GM23338 (cell line): ENCODE measurements at regions not wholly inside any gene's neighbourhood (a gene's known extent, or its start where the extent isn't known, plus 50 kb on each side); places are given as distances from the start of the nearest gene placed in this dataset.

ENCODE experiments used
- ATAC-seq: fragments of 200-7000 bp; cut with Tn5 transposase; 3 replicates; pipeline ENCODE4 v1.9.1; 2020
- DNase-seq: peaks from one replicate; pipeline ENCODE4 v3.0.0-alpha.2; 2015; ENCODE audit warnings: low spot score
- H2AFZ ChIP-seq: fragments of 200-600 bp; sonication (generic); 2 replicates; pipeline ENCODE4 v1.8.0; 2016; ENCODE audit warnings: antibody characterized with exemption, mild to moderate bottlenecking, moderate library complexity
- H3F3A ChIP-seq: fragments of 200-600 bp; sonication (generic); replicated peaks from 2 replicates; pipeline ENCODE4 v1.8.0; 2017; ENCODE audit warnings: antibody characterized with exemption, mixed run types, low read depth
- H3K27ac ChIP-seq: fragments of 200-600 bp; sonication (generic); 2 replicates; pipeline ENCODE4 v1.6.1; 2016; ENCODE audit warnings: low read depth
- H3K27me3 ChIP-seq: fragments of 200-600 bp; sonication (generic); 2 replicates; pipeline ENCODE4 v1.8.0; 2016; ENCODE audit warnings: mild to moderate bottlenecking, mixed run types, moderate library complexity; ENCODE audit not compliant: insufficient read depth
- H3K36me3 ChIP-seq: fragments of 200-600 bp; sonication (generic); 2 replicates; pipeline ENCODE4 v1.8.0; 2016; ENCODE audit warnings: mild to moderate bottlenecking; ENCODE audit not compliant: insufficient read depth
- H3K4me1 ChIP-seq: fragments of 200-600 bp; sonication (generic); 2 replicates; pipeline ENCODE4 v1.8.0; 2016; ENCODE audit warnings: mild to moderate bottlenecking, moderate library complexity; ENCODE audit not compliant: insufficient read depth
- H3K4me2 ChIP-seq: fragments of 200-600 bp; sonication (generic); 2 replicates; pipeline ENCODE4 v1.7.1; 2017; ENCODE audit warnings: mixed run types
- H3K4me3 ChIP-seq: fragments of 200-600 bp; sonication (generic); 2 replicates; pipeline ENCODE4 v1.6.1; 2016; ENCODE audit warnings: mixed run types
- H3K79me2 ChIP-seq: fragments of 200-600 bp; sonication (generic); replicated peaks from 2 replicates; pipeline ENCODE4 v1.8.0; 2017; ENCODE audit warnings: mild to moderate bottlenecking; ENCODE audit not compliant: insufficient read depth
- H3K9me2 ChIP-seq: fragments of 200-600 bp; sonication (generic); 2 replicates; pipeline ENCODE4 v1.8.0; 2017; ENCODE audit not compliant: insufficient read depth
- H4K20me1 ChIP-seq: fragments of 200-600 bp; sonication (generic); replicated peaks from 2 replicates; pipeline ENCODE4 v1.8.0; 2017; ENCODE audit warnings: mild to moderate bottlenecking; ENCODE audit not compliant: insufficient read depth
- H3K27ac Mint-ChIP-seq: 2 replicates; pipeline ENCODE4 v1.8.0; 2020; ENCODE audit warnings: inconsistent platforms, mild to moderate bottlenecking, moderate library complexity, mixed read lengths
- H3K27me3 Mint-ChIP-seq: 3 replicates; pipeline ENCODE4 v1.8.0; 2022; ENCODE audit warnings: low read depth, mild to moderate bottlenecking, moderate library complexity, mixed read lengths, inconsistent platforms; ENCODE audit not compliant: insufficient read depth, poor library complexity
- H3K36me3 Mint-ChIP-seq: 3 replicates; pipeline ENCODE4 v1.8.0; 2021; ENCODE audit warnings: low read depth, mild to moderate bottlenecking, inconsistent platforms, moderate library complexity, mixed read lengths
- H3K4me1 Mint-ChIP-seq: 3 replicates; pipeline ENCODE4 v1.8.0; 2020; ENCODE audit warnings: mild to moderate bottlenecking, inconsistent platforms, mixed read lengths
- H3K4me3 Mint-ChIP-seq: 3 replicates; pipeline ENCODE4 v1.8.0; 2021; ENCODE audit warnings: moderate library complexity, mild to moderate bottlenecking, inconsistent platforms, mixed read lengths
- H3K9me3 Mint-ChIP-seq: 3 replicates; pipeline ENCODE4 v1.8.0; 2020; ENCODE audit warnings: moderate library complexity, mild to moderate bottlenecking, inconsistent platforms, mixed read lengths
- CREB1 ChIP-seq: fragments of 250-450 bp; sonication (Bioruptor Pico); IDR thresholded peaks from 2 replicates; pipeline ENCODE4 v1.5.0; 2020; ENCODE audit warnings: low read depth, mild to moderate bottlenecking, moderate library complexity
- CTCF ChIP-seq, 2 experiments: fragments of 200-600 bp in 1 of 2; sonication (generic) in 1 of 2; conservative IDR thresholded peaks; 2 replicates each; pipeline versions ENCODE4 v1.5.1 to v1.6.1; 2016 to 2017; ENCODE audit warnings: antibody characterized with exemption in 2 of 2, low read depth in 2 of 2, mild to moderate bottlenecking in 2 of 2, moderate library complexity in 1 of 2
- ETS1 ChIP-seq: IDR thresholded peaks from 2 replicates; pipeline ENCODE4 v1.6.1; 2016; ENCODE audit warnings: antibody characterized with exemption
- EZH2phosphoT487 ChIP-seq: fragments of 200-600 bp; sonication (generic); IDR thresholded peaks from one replicate; pipeline ENCODE4 v1.8.1; 2018; ENCODE audit warnings: antibody characterized with exemption; ENCODE audit not compliant: unreplicated experiment
- JUNB ChIP-seq: IDR thresholded peaks from one replicate; pipeline ENCODE4 v1.6.1; 2016; ENCODE audit warnings: antibody characterized with exemption; ENCODE audit not compliant: unreplicated experiment
- NANOG ChIP-seq: IDR thresholded peaks from 2 replicates; pipeline ENCODE4 v1.6.1; 2016; ENCODE audit warnings: antibody characterized with exemption, borderline replicate concordance
- POLR2AphosphoS5 ChIP-seq: IDR thresholded peaks from 2 replicates; pipeline ENCODE4 v1.6.1; 2016; ENCODE audit warnings: antibody characterized with exemption, low read depth
- REST ChIP-seq: IDR thresholded peaks from one replicate; pipeline ENCODE4 v1.6.1; 2018; ENCODE audit warnings: antibody characterized with exemption; ENCODE audit not compliant: unreplicated experiment
- STAT1 ChIP-seq: IDR thresholded peaks from one replicate; pipeline ENCODE4 v1.6.1; 2016; ENCODE audit warnings: antibody characterized with exemption; ENCODE audit not compliant: unreplicated experiment
- ZNF114 ChIP-seq: fragments of 250-450 bp; sonication (Bioruptor Pico); IDR thresholded peaks from 2 replicates; pipeline ENCODE4 v1.5.0; 2020; ENCODE audit warnings: mild to moderate bottlenecking, moderate library complexity
- ZNF331 ChIP-seq: fragments of 250-450 bp; sonication (Bioruptor Pico); IDR thresholded peaks from 2 replicates; pipeline ENCODE4 v1.5.0; 2020; ENCODE audit warnings: low read depth, mild to moderate bottlenecking, moderate library complexity

- Mint-ChIP-seq H3K9me3 (no peaks in the 10 kb centered on the region), H3K27me3 (peaks cover 15% of the 10 kb centered on the region), H3K4me1 (peaks cover 4% of the 10 kb centered on the region; the same call in 2 of the 3 replicates), H3K4me3 (no peak overlapping the region), H3K36me3 (peaks cover 56% of the 10 kb centered on the region), H3K27ac (no peak overlapping the region)
- Histone ChIP-seq H3K79me2 (no peaks in the 10 kb centered on the region), H3K4me3 (no peak overlapping the region), H3K4me1 (no peaks in the 10 kb centered on the region), H3K9me2 (no peaks in the 10 kb centered on the region), H2AFZ (no peak overlapping the region), H3F3A (no peaks in the 10 kb centered on the region), H3K27me3 (no peaks in the 10 kb centered on the region), H3K36me3 (peaks cover 12% of the 10 kb centered on the region; the same call in 1 of the 2 replicates), H3K4me2 (no peak overlapping the region), H3K27ac (no peak overlapping the region), H4K20me1 (no peaks in the 10 kb centered on the region)
- no peak for ATAC-seq
- no peak for DNase-seq
- TF ChIP-seq ZNF114 (CRISPR knock-in tag), result no peak
- no peak for TF ChIP-seq NANOG
- TF ChIP-seq EZH2phosphoT487, result no peak
- TF ChIP-seq POLR2AphosphoS5, result no peak
- TF ChIP-seq JUNB, result no peak
- no peak for TF ChIP-seq STAT1
- TF ChIP-seq ZNF331 (CRISPR knock-in tag), result no peak
- TF ChIP-seq REST, result no peak
- no peak for TF ChIP-seq CTCF (conservative IDR thresholded peaks at IDR 0.05; ENCODE audit: low read depth in 2 of 2)
- TF ChIP-seq ETS1, result no peak
- no peak for TF ChIP-seq CREB1 (CRISPR knock-in tag)
These were observed 236.6 kb downstream of the GLI2 start for GRCh38 chr2:120972286-120972685.
